Activated CD8-positive, alpha-beta memory T cell treated with anti-CD3 and anti-CD28 coated beads for 48 hours (primary cell): ENCODE measurements at regions not wholly inside any gene's neighbourhood (a gene's known extent, or its start where the extent isn't known, plus 50 kb on each side); places are given as distances from the start of the nearest gene placed in this dataset.
"Not testable (repeated sequence)": the region's sequence is repeated elsewhere in the genome, so short reads cannot be mapped to it uniquely, and the experiment has no call there.

Experiments used
- DNase-seq, 3 experiments: peaks; one replicate each; pipeline ENCODE4 v3.0.0-alpha.2; 2020; ENCODE audit warnings: low read depth in 2 of 3, low spot score in 2 of 3

DNA sequence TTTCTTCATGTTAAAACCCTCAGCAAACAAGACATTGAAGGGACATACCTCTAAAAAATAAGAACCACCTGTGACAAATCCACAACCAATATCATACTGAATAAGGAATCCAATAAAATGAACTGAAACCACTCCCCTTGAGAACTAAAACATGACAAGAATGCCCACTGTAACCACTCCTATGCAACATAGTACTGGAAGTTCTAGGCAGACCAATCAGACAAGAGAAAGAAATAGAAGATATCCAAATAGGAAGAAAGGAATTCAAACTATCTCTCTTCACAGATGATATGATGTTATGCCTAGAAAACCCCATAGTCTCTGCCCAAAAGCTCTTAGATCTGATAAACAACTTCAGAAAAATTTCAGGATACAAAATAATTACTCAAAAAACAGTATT, 887.7 kb upstream of the CDH18 start:
- DNase-seq, result not testable (repeated sequence)

DNA sequence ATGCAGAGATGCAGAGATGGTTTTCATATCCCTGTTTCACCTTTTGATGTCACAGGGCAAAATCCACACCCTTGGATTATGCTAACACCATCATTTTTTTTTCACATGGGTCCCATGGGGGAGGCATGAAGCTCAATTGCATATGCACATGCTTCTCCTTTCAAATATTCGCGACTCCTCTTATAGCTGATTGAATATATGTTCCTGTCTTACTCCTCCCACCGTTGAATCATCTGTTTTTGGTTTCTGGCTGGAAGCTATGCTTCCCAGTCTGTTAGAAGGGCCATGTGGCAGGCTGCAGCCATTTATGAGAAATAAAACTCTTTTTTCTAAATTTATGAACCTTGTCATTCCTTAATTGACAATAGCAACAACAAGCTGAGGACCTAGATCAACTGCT, 877.9 kb upstream of the CDH18 start:
- not testable (repeated sequence) for DNase-seq

GRCh38 chr5:20833081-20833627, 845.2 kb upstream of the CDH18 start:
- no peak for DNase-seq

DNA sequence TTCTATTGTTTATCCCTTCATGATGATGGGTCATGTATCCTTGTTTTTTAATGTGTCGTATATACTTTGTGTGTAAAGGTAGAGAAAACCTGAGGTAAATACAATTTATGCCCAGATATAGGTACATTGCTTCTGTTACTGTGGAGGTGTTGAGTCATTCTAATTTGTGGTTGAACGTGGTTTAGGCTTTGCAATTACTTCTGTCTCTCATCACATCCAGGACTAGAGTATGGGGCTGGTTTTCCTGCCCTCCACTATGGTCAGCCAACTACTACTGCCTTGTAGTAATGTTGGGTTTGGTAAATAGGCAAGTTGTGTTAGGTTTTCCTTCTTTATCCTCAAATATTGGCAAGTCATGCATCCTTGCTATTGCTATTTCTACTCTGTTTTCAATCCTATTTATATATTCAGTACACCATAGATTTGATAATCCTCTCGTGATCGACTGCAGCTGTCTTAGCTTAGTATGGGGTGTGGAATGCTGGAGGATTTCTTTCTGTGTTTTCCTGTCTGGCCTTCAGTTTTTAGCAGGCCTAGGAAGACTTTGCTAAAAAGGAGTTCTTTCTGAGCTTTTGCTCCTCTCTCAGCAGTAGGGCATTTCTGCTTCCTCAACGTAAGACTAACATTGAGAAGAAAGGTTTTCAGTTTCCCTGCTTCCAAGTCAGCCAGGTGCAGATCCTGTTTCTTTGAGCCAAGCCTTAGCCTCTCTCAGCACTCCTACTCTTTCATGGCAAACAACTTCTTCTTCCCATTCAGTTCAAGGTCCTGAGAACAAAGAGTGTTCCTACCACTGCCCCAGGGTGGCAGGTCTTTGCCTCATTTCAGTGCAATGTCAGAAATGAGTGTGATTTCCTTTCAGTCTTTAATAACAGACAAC, 844.4 kb upstream of the CDH18 start:
- DNase-seq, result no peak

DNA sequence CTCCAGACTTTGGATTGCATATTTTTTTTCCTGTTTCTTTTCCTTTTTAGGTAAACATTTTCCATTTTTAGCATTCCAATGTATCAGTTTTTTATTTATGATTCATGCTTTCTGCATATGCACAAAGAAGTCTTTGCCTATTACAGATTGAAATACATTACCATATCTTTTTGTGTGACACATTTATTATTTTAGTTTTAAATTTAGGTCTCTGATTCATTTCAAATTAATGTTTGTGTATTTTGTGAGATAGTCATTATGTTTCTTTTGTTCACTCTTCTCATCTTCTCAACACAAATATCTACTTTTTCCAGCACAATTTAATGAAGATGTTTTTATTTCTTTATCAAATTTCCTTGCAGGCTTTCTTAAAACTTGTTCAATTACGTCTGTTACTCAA, 838.0 kb upstream of the CDH18 start:
- not testable (repeated sequence) for DNase-seq

DNA sequence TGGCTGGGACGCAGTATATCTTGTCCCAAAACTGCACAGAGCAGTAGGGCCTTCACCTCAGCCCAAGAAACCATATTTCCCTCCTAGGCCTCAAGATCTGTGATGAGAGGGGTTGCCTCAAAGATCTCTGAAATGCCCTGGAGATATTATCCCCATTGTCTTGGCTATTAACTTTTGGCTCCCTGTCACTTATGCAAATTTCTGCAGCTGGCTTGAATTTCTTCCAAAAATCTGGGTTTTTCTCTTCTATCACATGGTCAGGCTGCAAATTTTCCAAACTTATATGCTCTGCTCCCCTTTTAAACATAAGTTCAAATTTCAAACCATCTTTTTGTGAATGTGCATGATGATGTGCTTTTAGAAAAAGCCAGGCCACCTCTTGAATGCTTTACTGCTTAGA, 809.2 kb upstream of the CDH18 start:
- not testable (repeated sequence) for DNase-seq

GRCh38 chr5:20784755-20785154, 796.8 kb upstream of the CDH18 start:
- DNase-seq, result not testable (repeated sequence)

DNA sequence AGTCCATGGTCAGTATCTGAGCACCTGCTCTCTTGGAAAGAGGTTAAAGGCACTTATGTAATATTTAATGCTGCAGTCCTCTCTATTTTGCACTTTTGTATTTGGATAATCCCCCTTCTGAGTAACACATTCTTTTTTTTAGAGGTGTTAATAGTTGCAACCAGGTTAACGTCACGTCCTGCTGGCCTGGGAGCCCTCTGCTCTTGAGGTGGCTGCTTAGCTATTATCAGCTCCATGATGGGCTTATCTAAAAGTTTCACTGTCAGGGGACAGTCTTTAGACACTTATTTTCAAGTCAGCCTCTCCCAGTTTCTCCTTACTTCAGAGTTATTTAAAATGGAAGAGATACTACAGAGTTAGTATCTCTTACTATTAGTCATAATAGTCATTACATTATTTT, 795.5 kb upstream of the CDH18 start:
- DNase-seq, result not testable (repeated sequence)

DNA sequence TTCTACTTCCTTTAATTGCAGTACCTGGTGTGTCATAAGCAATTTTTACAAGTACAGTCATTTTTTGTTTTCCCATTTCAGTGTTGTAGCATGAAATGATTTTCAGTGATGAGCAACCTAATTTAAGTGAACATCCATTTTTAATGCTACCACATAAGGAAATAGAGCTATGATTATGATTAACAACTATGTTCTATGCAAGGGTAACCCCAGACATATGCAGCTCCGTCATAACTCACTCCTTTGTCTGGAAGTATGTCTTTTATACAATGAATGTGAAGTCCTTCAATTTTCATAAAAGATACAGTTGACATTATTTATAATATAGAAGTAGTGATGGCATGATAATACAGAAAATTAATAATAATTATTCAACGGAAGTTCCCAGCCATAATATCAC, 783.3 kb upstream of the CDH18 start:
- not testable (repeated sequence) for DNase-seq

DNA sequence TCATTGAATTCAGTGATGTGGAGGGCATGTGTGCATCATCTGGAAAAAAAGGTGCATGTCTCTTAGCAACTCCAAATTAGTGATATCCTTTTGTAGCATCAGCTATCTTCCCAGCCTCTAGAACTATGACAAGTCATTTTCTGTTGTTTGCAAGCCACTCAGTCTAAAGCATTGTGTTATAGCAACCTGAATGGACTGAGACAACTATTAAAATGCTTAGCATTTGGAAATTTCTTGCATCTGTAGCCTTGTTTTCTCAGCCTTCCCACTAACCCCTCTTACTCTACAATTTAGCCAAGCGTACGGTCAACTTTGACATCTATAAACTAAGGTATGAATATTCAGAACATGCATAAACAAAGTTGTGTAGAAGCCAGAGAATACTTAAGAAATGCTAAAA, 777.1 kb upstream of the CDH18 start:
- not testable (repeated sequence) for DNase-seq

GRCh38 chr5:20759459-20759858, 771.5 kb upstream of the CDH18 start:
- not testable (repeated sequence) for DNase-seq

- not testable (repeated sequence) for DNase-seq
Measured at GRCh38 chr5:20752179-20752578, 764.2 kb upstream of the CDH18 start.

GRCh38 chr5:20735715-20736114, 747.7 kb upstream of the CDH18 start:
- not testable (repeated sequence) for DNase-seq

DNA sequence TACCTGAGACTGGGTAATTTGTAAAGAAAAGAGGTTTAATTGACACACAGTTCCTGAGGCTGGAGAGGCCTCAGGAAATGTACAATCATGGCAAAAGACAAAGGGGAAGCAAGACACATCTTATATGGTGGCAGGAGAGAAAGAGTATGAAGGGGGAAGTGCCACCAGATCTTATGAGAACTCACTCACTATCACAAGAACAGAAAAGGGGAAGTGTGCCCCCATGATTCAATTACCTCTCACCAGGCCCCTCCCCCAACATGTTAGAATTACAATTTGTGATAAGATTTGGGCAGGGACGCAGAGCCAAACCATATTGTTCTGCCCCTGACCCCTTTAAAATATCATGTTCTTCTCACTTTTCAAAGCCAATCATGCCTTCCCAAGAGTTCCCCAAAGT, 744.2 kb upstream of the CDH18 start:
- DNase-seq, result not testable (repeated sequence)

DNA sequence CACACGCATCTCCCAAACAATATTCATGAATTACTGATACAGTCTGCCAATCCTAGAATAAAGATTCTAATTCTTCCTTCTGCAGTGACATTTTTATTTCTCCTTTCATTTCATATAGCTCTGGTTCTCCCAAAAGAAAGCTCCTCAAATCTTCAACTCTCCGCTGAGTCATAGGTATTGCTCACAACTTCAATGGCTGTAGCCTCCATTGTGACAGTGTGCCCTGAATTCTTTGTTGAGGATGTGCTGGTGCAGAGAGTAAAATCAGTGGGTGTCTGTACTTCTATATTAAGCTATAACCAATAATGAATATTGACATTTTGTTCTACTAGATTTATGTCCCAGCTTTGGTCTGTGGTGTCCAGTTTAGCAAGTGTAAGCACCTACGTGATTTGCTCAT, 733.3 kb upstream of the CDH18 start:
- DNase-seq, result not testable (repeated sequence)

GRCh38 chr5:20711520-20712155, 723.6 kb upstream of the CDH18 start:
- DNase-seq, result not testable (repeated sequence)

DNA sequence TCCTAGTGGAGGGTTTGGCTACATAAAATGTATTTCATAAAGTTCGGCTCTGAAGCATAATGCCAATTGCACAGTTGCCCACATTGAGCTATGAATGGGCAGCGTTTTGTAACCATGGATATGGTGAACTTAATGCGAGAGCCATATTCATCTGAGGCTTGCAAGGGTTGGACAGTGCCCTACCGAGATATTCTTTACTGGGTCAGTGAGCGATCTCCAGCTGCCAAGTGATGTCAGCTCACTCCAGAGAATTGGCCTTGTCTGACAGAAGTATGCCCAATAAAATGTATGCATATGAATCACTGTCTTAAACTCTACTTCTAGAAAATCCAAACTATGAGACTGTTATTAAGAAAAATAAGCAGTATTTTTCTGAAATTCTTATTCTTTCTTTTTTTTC, 719.6 kb upstream of the CDH18 start:
- DNase-seq, result not testable (repeated sequence)

DNA sequence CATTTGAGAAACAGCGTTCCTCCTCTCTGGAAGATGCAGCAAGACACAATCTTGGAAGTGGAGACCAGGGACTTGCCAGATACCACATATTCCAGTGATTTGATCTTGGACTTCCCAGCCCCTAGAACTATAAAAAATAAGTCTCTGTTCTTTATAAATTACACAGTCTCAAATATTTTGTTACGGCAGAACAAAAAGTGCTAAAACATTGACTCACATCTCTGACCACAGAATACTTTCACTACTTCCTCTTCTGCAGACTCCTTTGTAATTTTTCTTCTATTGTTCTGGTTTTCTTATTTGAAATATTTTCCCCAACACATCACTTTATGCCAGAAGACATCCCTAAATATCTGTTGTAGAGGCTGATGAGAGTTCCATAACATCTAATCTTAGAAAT, 706.1 kb upstream of the CDH18 start:
- DNase-seq, result no peak

DNA sequence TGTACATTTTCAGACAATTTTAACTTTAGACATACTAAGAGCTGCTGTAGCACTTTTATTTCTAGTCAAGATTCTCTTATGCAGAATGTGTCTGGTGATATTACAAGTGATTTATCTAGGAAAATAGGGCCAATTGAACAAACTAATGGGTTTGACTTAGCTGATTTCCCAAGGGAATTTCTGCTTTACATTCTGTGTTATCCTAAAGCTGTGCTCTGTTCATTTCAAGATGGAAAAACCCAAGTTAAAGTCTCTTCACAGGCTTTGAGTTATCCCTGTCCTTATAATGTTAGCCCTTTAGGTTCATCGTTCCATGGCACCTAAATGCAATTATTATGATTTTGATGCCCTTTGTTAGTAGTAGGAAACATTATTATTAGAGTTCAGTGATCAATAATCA, 704.9 kb upstream of the CDH18 start:
- no peak for DNase-seq

DNA sequence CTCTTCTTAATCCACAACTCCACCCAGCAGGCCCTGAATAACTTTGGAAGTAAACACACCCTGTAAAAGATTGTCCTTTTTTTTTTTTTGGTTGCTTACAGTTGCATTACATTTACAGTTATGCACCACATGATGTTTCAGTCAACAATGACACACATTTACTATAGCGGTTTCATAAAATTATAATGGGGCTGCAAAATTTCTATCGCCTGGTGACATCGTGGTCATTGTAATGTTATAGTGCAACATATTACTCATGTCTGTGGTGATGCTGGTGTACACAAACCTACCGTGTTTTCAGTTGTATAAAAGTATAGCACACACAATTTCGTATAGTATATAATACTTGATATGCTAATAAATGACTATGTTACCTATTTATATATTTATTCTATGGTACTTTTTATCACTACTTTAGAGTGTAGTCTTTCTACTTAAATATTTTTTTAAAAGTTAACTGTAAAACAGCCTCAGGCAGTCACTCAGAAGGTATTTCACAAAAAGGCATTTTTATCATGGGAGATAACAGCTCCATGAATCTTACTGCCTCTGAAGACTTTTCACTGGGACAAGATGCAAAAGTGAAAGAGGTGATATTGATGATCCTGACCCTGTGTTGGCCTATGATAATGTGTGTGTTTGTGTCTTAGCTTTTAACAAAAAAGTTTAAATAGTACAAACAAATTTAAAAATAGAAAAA, 695.4 kb upstream of the CDH18 start:
- no peak for DNase-seq

DNA sequence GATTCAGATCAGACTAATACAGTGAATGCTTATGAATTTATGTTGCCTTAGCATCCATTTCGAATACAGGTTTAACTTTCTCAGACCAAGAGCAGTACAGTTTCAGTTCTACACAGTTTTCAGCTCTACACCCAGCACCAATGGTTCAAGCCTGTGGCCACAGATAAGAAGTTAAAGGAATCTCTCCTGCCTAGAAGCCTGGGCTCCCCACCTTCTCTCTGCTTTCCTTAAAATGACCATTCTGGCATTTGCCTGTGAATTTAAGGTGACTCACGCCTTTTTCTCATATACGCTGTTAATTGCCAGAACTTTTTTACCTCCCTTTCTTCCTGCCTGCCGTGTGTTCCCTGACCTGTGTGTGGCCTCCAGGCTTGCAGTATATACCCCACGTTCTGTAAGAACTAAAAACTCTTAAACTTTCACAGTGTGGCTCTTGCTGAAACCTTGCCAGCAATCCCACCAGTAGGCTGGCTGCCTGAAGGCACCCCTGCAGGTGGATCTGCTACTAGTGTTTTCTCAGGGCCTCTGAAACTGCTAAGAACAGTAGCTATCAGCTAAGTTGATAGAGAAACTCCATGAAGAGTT, 692.8 kb upstream of the CDH18 start:
- no peak for DNase-seq
